Prostate gland (tissue), 2 donors: ENCODE measurements at regions not wholly inside any gene's neighbourhood (a gene's known extent, or its start where the extent isn't known, plus 50 kb on each side); places are given as distances from the start of the nearest gene placed in this dataset.

Experiments
- DNase-seq: peaks from one replicate; pipeline ENCODE4 v3.0.0-alpha.2; 2019; ENCODE audit warnings: low spot score
- H3K27ac ChIP-seq, 2 donors: fragments of 200-600 bp; sonication (generic); 2 replicates each; pipeline ENCODE4 v1.5.1; 2017 to 2019
- H3K27me3 ChIP-seq: fragments of 200-600 bp; sonication (generic); replicated peaks from 2 replicates; pipeline ENCODE4 v1.5.1; 2019; ENCODE audit not compliant: insufficient read depth
- H3K36me3 ChIP-seq, 2 donors: fragments of 200-600 bp; sonication (generic); 1 replicate in 1 of 2; 2 replicates in 1 of 2; pipeline versions ENCODE4 v1.5.1 to v1.8.1; 2017 to 2019
- H3K4me1 ChIP-seq: fragments of 200-600 bp; sonication (generic); replicated peaks from 2 replicates; pipeline ENCODE4 v1.5.1; 2019
- H3K4me3 ChIP-seq, 2 donors: fragments of 200-600 bp; sonication (generic); 2 replicates each; pipeline ENCODE4 v1.5.1; 2017 to 2019
- H3K9me3 ChIP-seq: fragments of 200-600 bp; sonication (generic); 2 replicates; pipeline ENCODE4 v1.5.1; 2017
- POLR2A ChIP-seq: fragments of 450-650 bp; IDR thresholded peaks from one replicate; pipeline ENCODE4 v1.6.1; 2016; ENCODE audit warnings: antibody characterized with exemption, mild to moderate bottlenecking
- POLR2AphosphoS5 ChIP-seq: sonication (generic); formaldehyde crosslinking; IDR thresholded peaks from one replicate; pipeline ENCODE4 v1.6.1; 2017; ENCODE audit warnings: antibody characterized with exemption
- WGBS: methylation state at CpG from one replicate; pipeline ENCODE4 v1.1.5; 2018; 5-methylcytosine and 5-hydroxymethylcytosine counted together
- intact Hi-C: fragments of 100-400 bp; cut with DNase I; formaldehyde crosslinking; loops from one replicate; pipeline ENCODE4 v1.14.2; 2022
- TF ChIP-seq, protein P1 (sequence below), 4 experiments: fragments of 200-600 bp in 2 of 4; fragments of 450-650 bp in 2 of 4; sonication (generic) in 2 of 4; IDR thresholded peaks; 1 replicate in 3 of 4; 2 replicates in 1 of 4; pipeline ENCODE4 v1.5.1; 2016 to 2019; ENCODE audit warnings: antibody characterized with exemption in 4 of 4, mild to moderate bottlenecking in 2 of 4, moderate library complexity in 2 of 4

DNA sequence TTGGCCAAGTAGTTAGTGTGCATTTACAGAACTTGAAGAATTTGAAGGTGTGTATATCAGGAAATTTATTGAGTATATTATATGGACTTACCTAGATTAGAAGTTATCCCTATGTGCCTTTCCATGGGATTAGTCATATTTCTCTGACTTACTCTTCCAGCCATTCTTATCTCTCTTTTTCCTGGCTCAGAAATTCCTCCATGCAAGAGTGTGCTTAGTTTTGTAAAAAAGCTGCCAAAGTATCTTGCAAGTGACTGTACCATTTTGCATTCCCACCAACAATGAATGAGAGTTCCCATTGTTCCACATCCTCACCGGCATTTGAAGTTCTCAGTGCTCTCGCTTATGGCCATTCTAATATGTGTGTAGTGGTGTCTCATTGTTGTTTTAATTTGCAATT is 82.2 kb upstream of the GUCA2B start:
- Histone ChIP-seq H3K9me3 (no peaks in the 10 kb centered on the region), H3K36me3 (no peaks in the 10 kb centered on the region), H3K4me3 (no peak overlapping the region), H3K27ac (no peak overlapping the region), H3K4me1 (no peaks in the 10 kb centered on the region), H3K27me3 (no peaks in the 10 kb centered on the region)
- 89% methylated on average over 2 of the region's 2 CpGs for WGBS
- TF ChIP-seq POLR2AphosphoS5 (no peak), POLR2A (no peak)
- TF ChIP-seq, protein P1, sequence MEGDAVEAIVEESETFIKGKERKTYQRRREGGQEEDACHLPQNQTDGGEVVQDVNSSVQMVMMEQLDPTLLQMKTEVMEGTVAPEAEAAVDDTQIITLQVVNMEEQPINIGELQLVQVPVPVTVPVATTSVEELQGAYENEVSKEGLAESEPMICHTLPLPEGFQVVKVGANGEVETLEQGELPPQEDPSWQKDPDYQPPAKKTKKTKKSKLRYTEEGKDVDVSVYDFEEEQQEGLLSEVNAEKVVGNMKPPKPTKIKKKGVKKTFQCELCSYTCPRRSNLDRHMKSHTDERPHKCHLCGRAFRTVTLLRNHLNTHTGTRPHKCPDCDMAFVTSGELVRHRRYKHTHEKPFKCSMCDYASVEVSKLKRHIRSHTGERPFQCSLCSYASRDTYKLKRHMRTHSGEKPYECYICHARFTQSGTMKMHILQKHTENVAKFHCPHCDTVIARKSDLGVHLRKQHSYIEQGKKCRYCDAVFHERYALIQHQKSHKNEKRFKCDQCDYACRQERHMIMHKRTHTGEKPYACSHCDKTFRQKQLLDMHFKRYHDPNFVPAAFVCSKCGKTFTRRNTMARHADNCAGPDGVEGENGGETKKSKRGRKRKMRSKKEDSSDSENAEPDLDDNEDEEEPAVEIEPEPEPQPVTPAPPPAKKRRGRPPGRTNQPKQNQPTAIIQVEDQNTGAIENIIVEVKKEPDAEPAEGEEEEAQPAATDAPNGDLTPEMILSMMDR (IDR thresholded peaks at IDR 0.05), result no peak
- intact Hi-C loops, result no loop called here
- DNase-seq, result no peak

DNA sequence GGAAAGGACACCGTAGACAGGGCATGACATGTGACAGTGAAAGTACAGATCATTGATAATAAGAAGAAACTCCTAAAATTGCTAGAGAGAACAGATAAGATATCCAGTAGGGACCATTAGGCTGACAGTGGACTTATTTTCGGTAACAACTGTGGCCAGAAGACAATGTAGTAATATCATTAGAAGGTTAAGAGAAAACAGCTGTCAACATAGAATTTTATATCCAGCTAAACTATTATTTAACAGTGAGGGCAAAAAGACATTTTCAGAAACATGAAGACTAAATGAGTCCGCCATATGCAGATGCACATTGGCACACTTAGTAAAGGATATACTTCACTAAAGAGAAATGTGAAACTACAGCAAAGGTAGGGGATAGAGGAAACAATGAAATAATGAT is 95.4 kb upstream of the GUCA2B start:
- 95% methylated on average over 3 of the region's 3 CpGs for WGBS
- no peaks in the 10 kb centered on the region for H3K9me3 ChIP-seq
- H3K36me3 ChIP-seq, result no peaks in the 10 kb centered on the region
- no peaks in the 10 kb centered on the region for H3K27me3 ChIP-seq
- DNase-seq, result no peak
- H3K27ac ChIP-seq, result no peak overlapping the region
- H3K4me1 ChIP-seq, result no peaks in the 10 kb centered on the region
- no peak overlapping the region for H3K4me3 ChIP-seq
- TF ChIP-seq POLR2A, result no peak
- intact Hi-C loops, result no loop called here

DNA sequence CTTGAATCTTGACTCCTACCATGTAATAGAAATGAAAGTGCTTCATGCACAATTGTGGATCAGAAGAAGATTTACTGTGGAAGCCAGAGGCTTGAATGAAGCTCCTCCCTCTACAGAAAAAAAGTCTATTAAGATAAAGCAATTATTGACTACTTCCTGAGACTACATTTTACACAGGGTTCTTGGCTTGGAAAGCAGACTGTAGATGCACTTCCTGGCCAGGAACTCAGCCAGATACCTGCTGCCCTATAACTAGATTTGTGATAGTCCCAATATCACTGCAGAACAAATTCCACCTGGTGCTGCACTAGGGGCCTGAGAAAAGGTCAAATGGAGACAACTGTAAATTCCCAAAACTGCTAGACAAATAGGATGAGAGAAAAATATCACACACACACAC is 96.8 kb upstream of the GUCA2B start:
- H3K36me3 ChIP-seq, result no peaks in the 10 kb centered on the region
- no peak for DNase-seq
- H3K4me3 ChIP-seq, result no peak overlapping the region
- no peaks in the 10 kb centered on the region for H3K27me3 ChIP-seq
- intact Hi-C loops, result no loop called here
- no peak overlapping the region for H3K27ac ChIP-seq
- TF ChIP-seq POLR2AphosphoS5 (peak; percentile 37), POLR2A (no peak)
- TF ChIP-seq, protein P1 (IDR thresholded peaks at IDR 0.05), result no peak
- no peaks in the 10 kb centered on the region for H3K9me3 ChIP-seq
- H3K4me1 ChIP-seq, result no peaks in the 10 kb centered on the region

DNA sequence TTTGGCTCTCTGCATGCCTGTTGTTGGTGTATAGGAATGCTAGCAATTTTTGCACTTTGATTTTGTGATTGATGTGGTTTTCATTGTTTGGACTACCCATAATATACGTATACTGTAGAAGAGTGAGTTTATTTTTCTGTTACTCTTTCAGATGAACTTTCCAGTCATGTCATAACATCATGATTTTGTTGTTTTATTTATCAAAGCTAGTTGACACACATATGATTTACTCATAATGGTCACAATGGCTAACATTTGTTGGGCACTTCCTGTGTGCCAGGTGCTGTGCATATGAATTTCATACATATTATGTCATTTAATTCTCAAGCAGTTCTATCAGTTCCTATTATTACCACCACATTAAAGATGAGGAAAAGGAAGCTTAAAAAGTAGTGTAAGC is 98.1 kb upstream of the GUCA2B start:
- Histone ChIP-seq H3K4me3 (no peak overlapping the region), H3K4me1 (no peaks in the 10 kb centered on the region), H3K36me3 (no peaks in the 10 kb centered on the region), H3K27ac (no peak overlapping the region), H3K27me3 (no peaks in the 10 kb centered on the region), H3K9me3 (no peaks in the 10 kb centered on the region)
- intact Hi-C loops, result no loop called here
- 43% methylated on average over 1 of the region's 1 CpG for WGBS
- no peak for TF ChIP-seq POLR2AphosphoS5
- TF ChIP-seq, protein P1 (IDR thresholded peaks at IDR 0.05), result no peak
- TF ChIP-seq POLR2A, result no peak
- DNase-seq, result no peak

DNA sequence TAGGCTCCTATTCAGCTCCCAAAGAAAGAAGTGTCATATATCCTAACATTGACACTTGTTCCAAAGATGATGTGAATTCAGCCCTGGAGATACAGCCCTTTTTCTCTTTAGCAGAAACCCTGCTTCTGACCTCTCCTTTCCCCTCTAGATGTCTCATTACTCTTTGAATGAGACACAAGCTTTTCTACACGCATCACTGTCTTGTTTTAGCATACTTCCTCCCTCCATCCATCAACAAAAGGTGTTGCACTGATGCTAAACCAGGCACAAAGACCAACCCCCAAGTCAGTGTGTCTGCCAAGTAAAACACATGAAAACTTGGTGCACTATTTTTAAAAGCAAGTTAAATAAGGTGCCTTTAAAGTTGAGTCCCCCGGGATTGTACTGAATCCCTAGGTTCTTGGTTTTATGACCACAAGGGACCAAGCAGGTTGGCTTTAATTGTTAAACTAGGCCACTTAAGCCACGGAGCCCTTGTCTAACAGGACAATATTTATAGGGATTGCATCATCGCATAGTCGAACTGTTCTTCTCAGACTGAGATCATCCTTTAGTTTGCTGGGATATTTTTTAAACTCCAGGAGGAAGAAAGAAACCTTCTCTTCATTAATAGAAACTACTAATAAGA is 101.0 kb upstream of the GUCA2B start:
- no peak overlapping the region for H3K27ac ChIP-seq
- no peaks in the 10 kb centered on the region for H3K4me1 ChIP-seq
- WGBS, result 22% methylated on average over 5 of the region's 5 CpGs
- no peak overlapping the region for H3K4me3 ChIP-seq
- intact Hi-C loops, result no loop called here
- DNase-seq, result no peak
- TF ChIP-seq, protein P1 (IDR thresholded peaks at IDR 0.05), result no peak
- TF ChIP-seq POLR2A, result no peak
- TF ChIP-seq POLR2AphosphoS5, result no peak
- H3K36me3 ChIP-seq, result no peaks in the 10 kb centered on the region
- H3K9me3 ChIP-seq, result no peaks in the 10 kb centered on the region
- H3K27me3 ChIP-seq, result no peaks in the 10 kb centered on the region
